ENCODE measurements at regions not wholly inside any gene's neighbourhood (a gene's known extent, or its start where the extent isn't known, plus 50 kb on each side); places are given as distances from the start of the nearest gene placed in this dataset.

- Mint-ChIP-seq H3K27me3 (ENCODE audit: insufficient read depth, low read depth, poor library complexity) (peaks cover 2% of the 10 kb centered on the region), H3K4me1 (peaks cover under 1% of the 10 kb centered on the region; the same call in 1 of the 3 replicates), H3K36me3 (ENCODE audit: low read depth) (no peaks in the 10 kb centered on the region), H3K9me3 (no peaks in the 10 kb centered on the region; the same call in 2 of the 3 replicates), H3K4me3 (no peak overlapping the region), H3K27ac (no peak overlapping the region)
- Histone ChIP-seq H3K27ac (ENCODE audit: low read depth) (no peak overlapping the region), H2AFZ (no peak overlapping the region), H3K9me2 (ENCODE audit: insufficient read depth) (no peaks in the 10 kb centered on the region), H3K4me2 (no peak overlapping the region), H3K4me3 (no peak overlapping the region), H3K36me3 (ENCODE audit: insufficient read depth) (no peaks in the 10 kb centered on the region), H3K79me2 (replicated peaks; ENCODE audit: insufficient read depth) (no peaks in the 10 kb centered on the region), H4K20me1 (replicated peaks; ENCODE audit: insufficient read depth) (no peaks in the 10 kb centered on the region), H3F3A (replicated peaks; ENCODE audit: low read depth) (no peaks in the 10 kb centered on the region), H3K4me1 (ENCODE audit: insufficient read depth) (no peaks in the 10 kb centered on the region), H3K27me3 (ENCODE audit: insufficient read depth) (no peaks in the 10 kb centered on the region)
- no peak for ATAC-seq
- DNase-seq (ENCODE audit: low spot score) = no peak
- TF ChIP-seq CREB1 (CRISPR knock-in tag; IDR thresholded peaks at IDR 0.05; ENCODE audit: low read depth) (no peak), ZNF462 (CRISPR knock-in tag; IDR thresholded peaks at IDR 0.05) (no peak), CTCF (conservative IDR thresholded peaks at IDR 0.05; ENCODE audit: low read depth in 2 of 2) (no peak), STAT1 (IDR thresholded peaks at IDR 0.05; ENCODE audit: unreplicated experiment) (no peak), NANOG (IDR thresholded peaks at IDR 0.05; ENCODE audit: borderline replicate concordance) (no peak), POLR2AphosphoS5 (IDR thresholded peaks at IDR 0.05; ENCODE audit: low read depth) (no peak), JUNB (IDR thresholded peaks at IDR 0.05; ENCODE audit: unreplicated experiment) (no peak), ZNF114 (CRISPR knock-in tag; IDR thresholded peaks at IDR 0.05) (no peak), ZNF331 (CRISPR knock-in tag; IDR thresholded peaks at IDR 0.05; ENCODE audit: low read depth) (no peak), ETS1 (IDR thresholded peaks at IDR 0.05) (no peak), EZH2phosphoT487 (IDR thresholded peaks at IDR 0.05; ENCODE audit: unreplicated experiment) (no peak), EZH2 (IDR thresholded peaks at IDR 0.05; ENCODE audit: low read depth, unreplicated experiment) (no peak)
- TF ChIP-seq, protein P1, sequence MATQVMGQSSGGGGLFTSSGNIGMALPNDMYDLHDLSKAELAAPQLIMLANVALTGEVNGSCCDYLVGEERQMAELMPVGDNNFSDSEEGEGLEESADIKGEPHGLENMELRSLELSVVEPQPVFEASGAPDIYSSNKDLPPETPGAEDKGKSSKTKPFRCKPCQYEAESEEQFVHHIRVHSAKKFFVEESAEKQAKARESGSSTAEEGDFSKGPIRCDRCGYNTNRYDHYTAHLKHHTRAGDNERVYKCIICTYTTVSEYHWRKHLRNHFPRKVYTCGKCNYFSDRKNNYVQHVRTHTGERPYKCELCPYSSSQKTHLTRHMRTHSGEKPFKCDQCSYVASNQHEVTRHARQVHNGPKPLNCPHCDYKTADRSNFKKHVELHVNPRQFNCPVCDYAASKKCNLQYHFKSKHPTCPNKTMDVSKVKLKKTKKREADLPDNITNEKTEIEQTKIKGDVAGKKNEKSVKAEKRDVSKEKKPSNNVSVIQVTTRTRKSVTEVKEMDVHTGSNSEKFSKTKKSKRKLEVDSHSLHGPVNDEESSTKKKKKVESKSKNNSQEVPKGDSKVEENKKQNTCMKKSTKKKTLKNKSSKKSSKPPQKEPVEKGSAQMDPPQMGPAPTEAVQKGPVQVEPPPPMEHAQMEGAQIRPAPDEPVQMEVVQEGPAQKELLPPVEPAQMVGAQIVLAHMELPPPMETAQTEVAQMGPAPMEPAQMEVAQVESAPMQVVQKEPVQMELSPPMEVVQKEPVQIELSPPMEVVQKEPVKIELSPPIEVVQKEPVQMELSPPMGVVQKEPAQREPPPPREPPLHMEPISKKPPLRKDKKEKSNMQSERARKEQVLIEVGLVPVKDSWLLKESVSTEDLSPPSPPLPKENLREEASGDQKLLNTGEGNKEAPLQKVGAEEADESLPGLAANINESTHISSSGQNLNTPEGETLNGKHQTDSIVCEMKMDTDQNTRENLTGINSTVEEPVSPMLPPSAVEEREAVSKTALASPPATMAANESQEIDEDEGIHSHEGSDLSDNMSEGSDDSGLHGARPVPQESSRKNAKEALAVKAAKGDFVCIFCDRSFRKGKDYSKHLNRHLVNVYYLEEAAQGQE (IDR thresholded peaks at IDR 0.05; ENCODE audit: unreplicated experiment) = no peak
These were observed 63.3 kb upstream of the STK17B start for GRCh38 chr2:196234672-196235071.

Data from GM23338 (cell line).